Smooth muscle cell (in vitro differentiated cells): ENCODE measurements at regions not wholly inside any gene's neighbourhood (a gene's known extent, or its start where the extent isn't known, plus 50 kb on each side); places are given as distances from the start of the nearest gene placed in this dataset.

ENCODE experiments used
- DNase-seq: peaks from one replicate; lab custom pipeline; 2025; ENCODE audit not compliant: unreplicated experiment; lab: John Stamatoyannopoulos, UW
- H2AFZ ChIP-seq: fragments of 200-600 bp; sonication (generic); 2 replicates; pipeline ENCODE4 v1.6.0; 2016; ENCODE audit warnings: antibody characterized with exemption, low read depth, mild to moderate bottlenecking
- H3F3A ChIP-seq: fragments of 200-600 bp; sonication (generic); 2 replicates; pipeline ENCODE4 v1.6.0; 2017; ENCODE audit warnings: antibody characterized with exemption, low read depth
- H3K27ac ChIP-seq: fragments of 200-600 bp; sonication (generic); 2 replicates; pipeline ENCODE4 v1.5.1; 2016; ENCODE audit warnings: low read depth, mild to moderate bottlenecking
- H3K27me3 ChIP-seq: fragments of 200-600 bp; sonication (generic); 2 replicates; pipeline ENCODE4 v1.6.1; 2016; ENCODE audit warnings: low read depth, mild to moderate bottlenecking
- H3K36me3 ChIP-seq: fragments of 200-600 bp; sonication (generic); 2 replicates; pipeline ENCODE4 v1.5.1; 2016; ENCODE audit warnings: low read depth
- H3K4me1 ChIP-seq: fragments of 200-600 bp; sonication (generic); 2 replicates; pipeline ENCODE4 v1.5.1; 2016; ENCODE audit warnings: low read depth
- H3K4me2 ChIP-seq: fragments of 200-600 bp; sonication (generic); 2 replicates; pipeline ENCODE4 v1.6.0; 2016; ENCODE audit warnings: mild to moderate bottlenecking
- H3K4me3 ChIP-seq: fragments of 200-600 bp; sonication (generic); 2 replicates; pipeline ENCODE4 v1.5.1; 2016; ENCODE audit warnings: mild to moderate bottlenecking
- H3K79me2 ChIP-seq: fragments of 200-600 bp; sonication (generic); 2 replicates; pipeline ENCODE4 v1.6.0; 2016; ENCODE audit warnings: low read depth, mild to moderate bottlenecking
- H3K9ac ChIP-seq: fragments of 200-600 bp; sonication (generic); 2 replicates; pipeline ENCODE4 v1.6.0; 2016; ENCODE audit warnings: low read depth
- H3K9me3 ChIP-seq: fragments of 200-600 bp; sonication (generic); replicated peaks from 2 replicates; pipeline ENCODE4 v1.5.1; 2016; ENCODE audit warnings: low read depth
- H4K20me1 ChIP-seq: fragments of 200-600 bp; sonication (generic); 2 replicates; pipeline ENCODE4 v1.6.0; 2016; ENCODE audit warnings: low read depth
- WGBS: methylation state at CpG from one replicate; pipeline ENCODE4 v1.1.7; 2016; ENCODE audit warnings: low lambda C conversion rate; 5-methylcytosine and 5-hydroxymethylcytosine counted together
- TF ChIP-seq, protein P1 (sequence below): fragments of 200-600 bp; sonication (generic); IDR thresholded peaks from 2 replicates; pipeline ENCODE4 v1.5.1; 2017; ENCODE audit warnings: borderline replicate concordance, mild to moderate bottlenecking, antibody characterized with exemption; ENCODE audit not compliant: insufficient read depth, poor library complexity, severe bottlenecking

DNA sequence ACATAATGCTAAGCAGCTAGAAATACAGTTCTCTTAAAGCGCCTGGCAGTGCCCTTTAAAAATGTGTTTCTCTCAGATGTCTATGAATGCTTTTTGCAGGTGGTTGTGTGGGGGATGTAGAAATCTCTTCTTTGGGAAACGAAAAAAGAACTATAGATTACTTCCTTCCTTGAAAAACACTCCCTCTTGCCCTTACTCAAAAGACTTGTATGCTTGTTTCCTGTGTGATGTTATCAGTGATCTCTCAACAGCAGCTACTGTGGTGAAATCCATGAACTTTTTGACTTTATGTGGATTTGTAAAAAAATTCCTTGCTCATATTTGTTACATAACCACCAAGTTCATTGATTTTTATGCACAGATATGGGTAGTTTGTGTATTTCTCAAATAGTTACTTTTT is 916.5 kb downstream of the QKI start:
- no peaks in the 10 kb centered on the region for H3K79me2 ChIP-seq

DNA sequence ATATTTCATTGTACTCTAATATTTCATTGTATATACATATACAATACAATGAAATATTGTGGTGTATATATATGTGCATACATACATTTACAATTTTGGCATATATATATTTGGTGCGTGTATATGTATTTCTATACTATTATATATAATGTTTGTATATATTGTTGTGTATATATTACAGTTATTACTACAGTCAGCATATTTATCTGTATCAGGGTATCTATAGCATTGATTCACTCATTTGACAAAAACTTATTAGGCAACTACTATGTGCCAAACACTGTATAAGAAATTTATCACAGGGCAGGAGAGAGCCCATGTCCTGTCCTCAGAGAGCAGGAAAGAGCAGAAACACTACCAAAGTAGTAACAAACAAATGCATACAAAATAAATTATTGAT is 910.6 kb downstream of the QKI start:
- no peaks in the 10 kb centered on the region for H3K36me3 ChIP-seq
- TF ChIP-seq, protein P1, sequence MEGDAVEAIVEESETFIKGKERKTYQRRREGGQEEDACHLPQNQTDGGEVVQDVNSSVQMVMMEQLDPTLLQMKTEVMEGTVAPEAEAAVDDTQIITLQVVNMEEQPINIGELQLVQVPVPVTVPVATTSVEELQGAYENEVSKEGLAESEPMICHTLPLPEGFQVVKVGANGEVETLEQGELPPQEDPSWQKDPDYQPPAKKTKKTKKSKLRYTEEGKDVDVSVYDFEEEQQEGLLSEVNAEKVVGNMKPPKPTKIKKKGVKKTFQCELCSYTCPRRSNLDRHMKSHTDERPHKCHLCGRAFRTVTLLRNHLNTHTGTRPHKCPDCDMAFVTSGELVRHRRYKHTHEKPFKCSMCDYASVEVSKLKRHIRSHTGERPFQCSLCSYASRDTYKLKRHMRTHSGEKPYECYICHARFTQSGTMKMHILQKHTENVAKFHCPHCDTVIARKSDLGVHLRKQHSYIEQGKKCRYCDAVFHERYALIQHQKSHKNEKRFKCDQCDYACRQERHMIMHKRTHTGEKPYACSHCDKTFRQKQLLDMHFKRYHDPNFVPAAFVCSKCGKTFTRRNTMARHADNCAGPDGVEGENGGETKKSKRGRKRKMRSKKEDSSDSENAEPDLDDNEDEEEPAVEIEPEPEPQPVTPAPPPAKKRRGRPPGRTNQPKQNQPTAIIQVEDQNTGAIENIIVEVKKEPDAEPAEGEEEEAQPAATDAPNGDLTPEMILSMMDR, result no peak

More for the DNA sequence above, 916.5 kb downstream of the QKI start:
- H3K36me3 ChIP-seq, result no peaks in the 10 kb centered on the region
- no peak overlapping the region for H3K9ac ChIP-seq
- H2AFZ ChIP-seq, result peak overlapping the region; percentile 87
- no peaks in the 10 kb centered on the region for H4K20me1 ChIP-seq
- no peaks in the 10 kb centered on the region for H3K4me1 ChIP-seq
- no peak overlapping the region for H3K4me3 ChIP-seq
- no peak for DNase-seq
- no peak overlapping the region for H3K27ac ChIP-seq
- TF ChIP-seq, protein P1, result no peak
- H3F3A ChIP-seq, result no peaks in the 10 kb centered on the region
- no peaks in the 10 kb centered on the region for H3K27me3 ChIP-seq
- H3K4me2 ChIP-seq, result no peak overlapping the region
- no peaks in the 10 kb centered on the region for H3K9me3 ChIP-seq
- WGBS, result 72% methylated on average over 2 of the region's 2 CpGs

DNA sequence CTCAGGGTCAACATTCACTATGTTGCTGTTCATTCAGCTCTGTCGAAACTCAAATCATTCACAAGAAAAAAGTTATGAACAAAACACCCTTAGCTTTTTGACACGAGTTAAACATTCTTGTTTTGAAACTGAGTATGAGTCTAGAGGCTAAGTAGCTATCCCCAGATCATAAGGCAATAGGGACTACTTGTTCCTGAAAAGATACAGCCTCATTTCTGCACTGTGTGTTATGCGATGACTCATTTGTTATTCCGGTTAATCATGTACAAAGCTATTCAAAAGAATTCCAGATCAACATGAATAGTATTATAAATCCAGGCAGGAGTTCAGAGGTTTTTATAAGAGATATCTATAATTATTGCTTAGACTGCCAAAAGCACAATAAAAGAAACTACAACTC is 908.0 kb downstream of the QKI start:
- Histone ChIP-seq H3K36me3 (no peaks in the 10 kb centered on the region), H4K20me1 (no peaks in the 10 kb centered on the region), H3K9ac (no peak overlapping the region), H3K27me3 (no peaks in the 10 kb centered on the region), H3K27ac (peak overlapping the region; percentile 34), H3K4me2 (no peak overlapping the region), H3K79me2 (no peaks in the 10 kb centered on the region), H3F3A (no peaks in the 10 kb centered on the region), H3K9me3 (no peaks in the 10 kb centered on the region), H3K4me1 (no peaks in the 10 kb centered on the region), H3K4me3 (no peak overlapping the region), H2AFZ (no peak overlapping the region)
- DNase-seq, result no peak
- 48% methylated on average over 4 of the region's 4 CpGs for WGBS
- TF ChIP-seq, protein P1, result no peak

More for the DNA sequence above, 910.6 kb downstream of the QKI start:
- no peak overlapping the region for H3K9ac ChIP-seq
- H3K4me2 ChIP-seq, result no peak overlapping the region
- H3F3A ChIP-seq, result no peaks in the 10 kb centered on the region
- H3K79me2 ChIP-seq, result no peaks in the 10 kb centered on the region
- no peaks in the 10 kb centered on the region for H3K9me3 ChIP-seq
- no peak overlapping the region for H3K4me3 ChIP-seq
- H3K27me3 ChIP-seq, result no peaks in the 10 kb centered on the region
- no peak for DNase-seq
- no peak overlapping the region for H3K27ac ChIP-seq
- no peaks in the 10 kb centered on the region for H4K20me1 ChIP-seq
- 98% methylated on average over 1 of the region's 1 CpG for WGBS
- no peaks in the 10 kb centered on the region for H3K4me1 ChIP-seq
- H2AFZ ChIP-seq, result no peak overlapping the region

DNA sequence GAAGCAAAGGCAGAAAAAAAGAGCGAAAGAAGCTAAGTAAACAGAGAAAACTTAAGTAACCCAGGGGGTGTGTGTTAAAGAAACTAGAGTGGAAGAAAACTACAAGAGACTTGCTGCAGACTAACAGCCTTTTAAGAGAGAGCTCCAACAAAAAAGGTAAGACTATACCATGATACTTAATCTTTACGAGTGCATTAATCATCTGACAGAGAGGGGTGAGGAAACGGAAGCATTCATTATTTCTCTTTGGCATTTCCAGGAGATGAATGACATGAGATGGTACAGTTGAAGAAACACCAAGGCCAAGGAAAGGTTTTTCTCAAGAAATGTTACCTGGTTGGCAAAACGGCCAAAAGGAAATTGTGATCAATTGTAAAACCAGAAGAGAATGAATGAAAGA is 906.8 kb downstream of the QKI start:
- no peak overlapping the region for H3K4me3 ChIP-seq
- no peaks in the 10 kb centered on the region for H3K79me2 ChIP-seq
- no peak overlapping the region for H2AFZ ChIP-seq
- no peaks in the 10 kb centered on the region for H3K4me1 ChIP-seq
- no peaks in the 10 kb centered on the region for H3K27me3 ChIP-seq
- no peaks in the 10 kb centered on the region for H4K20me1 ChIP-seq
- TF ChIP-seq, protein P1, result no peak
- no peak for DNase-seq
- no peaks in the 10 kb centered on the region for H3K36me3 ChIP-seq
- no peaks in the 10 kb centered on the region for H3K9me3 ChIP-seq
- H3K4me2 ChIP-seq, result no peak overlapping the region
- H3F3A ChIP-seq, result no peaks in the 10 kb centered on the region
- H3K27ac ChIP-seq, result no peak overlapping the region
- 83% methylated on average over 4 of the region's 4 CpGs for WGBS
- H3K9ac ChIP-seq, result no peak overlapping the region
